Left ventricle myocardium inferior (tissue), 1 donor: ENCODE measurements at regions not wholly inside any gene's neighbourhood (a gene's known extent, or its start where the extent isn't known, plus 50 kb on each side); places are given as distances from the start of the nearest gene placed in this dataset.

Source experiments
- DNase-seq: peaks from one replicate; pipeline ENCODE4 v3.0.0-alpha.2; 2020
- H3K27ac ChIP-seq: fragments of 200-600 bp; replicated peaks from 2 replicates; pipeline ENCODE4 v1.8.0; 2021
- H3K27me3 ChIP-seq: fragments of 200-600 bp; 2 replicates; pipeline ENCODE4 v1.8.0; 2021; ENCODE audit warnings: low read depth
- H3K36me3 ChIP-seq: fragments of 200-600 bp; 2 replicates; pipeline ENCODE4 v1.8.0; 2021
- H3K4me1 ChIP-seq: fragments of 200-600 bp; 2 replicates; pipeline ENCODE4 v1.8.0; 2021
- H3K4me3 ChIP-seq: fragments of 200-600 bp; 2 replicates; pipeline ENCODE4 v1.8.0; 2021; ENCODE audit warnings: mild to moderate bottlenecking, moderate library complexity
- H3K9me3 ChIP-seq: fragments of 200-600 bp; replicated peaks from 2 replicates; pipeline ENCODE4 v1.8.0; 2021
- CTCF ChIP-seq: fragments of 200-600 bp; IDR thresholded peaks from 2 replicates; pipeline ENCODE4 v1.8.0; 2021; ENCODE audit warnings: antibody characterized with exemption, mild to moderate bottlenecking, borderline replicate concordance
- intact Hi-C: fragments of 100-400 bp; cut with micrococcal nuclease; formaldehyde crosslinking; loops from one replicate; pipeline ENCODE4 v1.11.0; 2022
- donor health status: DM: no; HTN: yes; CAD: no; lungs with severe emphysema.

- Histone ChIP-seq H3K27me3 (peaks cover 94% of the 10 kb centered on the region), H3K4me1 (no peaks in the 10 kb centered on the region), H3K9me3 (no peaks in the 10 kb centered on the region), H3K4me3 (no peak overlapping the region), H3K27ac (no peak overlapping the region), H3K36me3 (no peaks in the 10 kb centered on the region)
- TF ChIP-seq CTCF: no peak
- DNase-seq: no peak
- intact Hi-C loops: no loop called here
Observed at GRCh38 chr17:74028354-74029116, 174.9 kb upstream of the RPL38 start.

GRCh38 chr17:74031316-74032090, 172.0 kb upstream of the RPL38 start:
- H3K4me1 ChIP-seq: no peaks in the 10 kb centered on the region
- H3K9me3 ChIP-seq: no peaks in the 10 kb centered on the region
- H3K36me3 ChIP-seq: no peaks in the 10 kb centered on the region
- TF ChIP-seq CTCF: no peak
- H3K27ac ChIP-seq: no peak overlapping the region
- peaks cover 95% of the 10 kb centered on the region for H3K27me3 ChIP-seq
- no peak for DNase-seq
- no peak overlapping the region for H3K4me3 ChIP-seq
- intact Hi-C loops: no loop called here

GRCh38 chr17:74032222-74032621, 171.3 kb upstream of the RPL38 start:
- no peak for DNase-seq
- intact Hi-C loops: no loop called here
- H3K4me3 ChIP-seq: no peak overlapping the region
- H3K27me3 ChIP-seq: peaks cover 97% of the 10 kb centered on the region
- H3K9me3 ChIP-seq: no peaks in the 10 kb centered on the region
- no peaks in the 10 kb centered on the region for H3K4me1 ChIP-seq
- H3K36me3 ChIP-seq: no peaks in the 10 kb centered on the region
- H3K27ac ChIP-seq: no peak overlapping the region
- TF ChIP-seq CTCF: no peak

- Histone ChIP-seq H3K4me1 (no peaks in the 10 kb centered on the region), H3K27me3 (peaks cover 57% of the 10 kb centered on the region), H3K36me3 (no peaks in the 10 kb centered on the region), H3K9me3 (no peaks in the 10 kb centered on the region), H3K4me3 (no peak overlapping the region), H3K27ac (no peak overlapping the region)
- DNase-seq: no peak
- intact Hi-C loops: no loop called here
- no peak for TF ChIP-seq CTCF
Observed at GRCh38 chr17:74037320-74037719, 166.2 kb upstream of the RPL38 start.

GRCh38 chr17:74040291-74040690, 163.2 kb upstream of the RPL38 start:
- intact Hi-C loops: no loop called here
- Histone ChIP-seq H3K27me3 (peaks cover 53% of the 10 kb centered on the region), H3K36me3 (no peaks in the 10 kb centered on the region), H3K4me3 (no peak overlapping the region), H3K9me3 (no peaks in the 10 kb centered on the region), H3K4me1 (no peaks in the 10 kb centered on the region), H3K27ac (no peak overlapping the region)
- no peak for TF ChIP-seq CTCF
- DNase-seq: no peak
